HFF-Myc (cell line): ENCODE measurements at regions not wholly inside any gene's neighbourhood (a gene's known extent, or its start where the extent isn't known, plus 50 kb on each side); places are given as distances from the start of the nearest gene placed in this dataset.

Experiments used
- DNase-seq: peaks from one replicate; pipeline ENCODE4 v3.0.0-alpha.2; 2011; ENCODE audit warnings: low read depth; ENCODE audit errors: extremely low read depth
- H3K4me3 ChIP-seq: replicated peaks from 2 replicates; pipeline ENCODE4 v1.5.1; 2011; ENCODE audit warnings: low read depth, mild to moderate bottlenecking, control low read depth, low read length
- CTCF ChIP-seq: IDR thresholded peaks from 2 replicates; pipeline ENCODE4 v1.5.1; 2012; ENCODE audit warnings: mild to moderate bottlenecking, low read depth, low read length, control low read depth; ENCODE audit errors: missing control alignments

- DNase-seq = no peak
- H3K4me3 ChIP-seq = no peak overlapping the region
- no peak for TF ChIP-seq CTCF
Measured at GRCh38 chr11:98568013-98568412, 452.7 kb upstream of the CNTN5 start.

GRCh38 chr11:98572941-98573340 is 447.8 kb upstream of the CNTN5 start:
- no peak overlapping the region for H3K4me3 ChIP-seq
- DNase-seq = no peak
- TF ChIP-seq CTCF = no peak

GRCh38 chr11:98587884-98588283 is 432.9 kb upstream of the CNTN5 start:
- H3K4me3 ChIP-seq = no peak overlapping the region
- no peak for TF ChIP-seq CTCF

GRCh38 chr11:98589967-98590366 is 430.8 kb upstream of the CNTN5 start:
- no peak for DNase-seq
- no peak overlapping the region for H3K4me3 ChIP-seq
- TF ChIP-seq CTCF = no peak

More at GRCh38 chr11:98587884-98588283, 432.9 kb upstream of the CNTN5 start:
- no peak for DNase-seq

GRCh38 chr11:98600103-98600502 is 420.6 kb upstream of the CNTN5 start:
- no peak overlapping the region for H3K4me3 ChIP-seq
- TF ChIP-seq CTCF = no peak
- no peak for DNase-seq

- no peak overlapping the region for H3K4me3 ChIP-seq
- TF ChIP-seq CTCF = no peak
- no peak for DNase-seq
Measured at GRCh38 chr11:98600786-98601773, 419.7 kb upstream of the CNTN5 start.
